Mesothelial cell of epicardium (in vitro differentiated cells): ENCODE measurements at regions not wholly inside any gene's neighbourhood (a gene's known extent, or its start where the extent isn't known, plus 50 kb on each side); places are given as distances from the start of the nearest gene placed in this dataset.
A peak's percentile ranks its signal among the peaks of the same experiment; 100 is the strongest.

ENCODE experiments used
- DNase-seq, 2 experiments: peaks; one replicate each; pipeline ENCODE4 v3.0.0; 2021; ENCODE audit warnings: low spot score in 2 of 2; ENCODE audit not compliant: unreplicated experiment in 2 of 2
- H3K27ac Mint-ChIP-seq: 2 replicates; pipeline ENCODE4 v1.8.0; 2021; ENCODE audit warnings: mixed read lengths
- H3K27me3 Mint-ChIP-seq: 2 replicates; pipeline ENCODE4 v1.8.0; 2021; ENCODE audit warnings: low read depth, mixed read lengths
- H3K36me3 Mint-ChIP-seq: 2 replicates; pipeline ENCODE4 v1.8.0; 2021; ENCODE audit warnings: mixed read lengths
- H3K4me1 Mint-ChIP-seq: 2 replicates; pipeline ENCODE4 v1.8.0; 2021; ENCODE audit warnings: mixed read lengths
- H3K4me3 Mint-ChIP-seq: 2 replicates; pipeline ENCODE4 v1.8.0; 2021; ENCODE audit warnings: mild to moderate bottlenecking, moderate library complexity, mixed read lengths
- H3K9me3 Mint-ChIP-seq: 2 replicates; pipeline ENCODE4 v1.8.0; 2021; ENCODE audit warnings: mixed read lengths
- TF ChIP-seq, protein P1 (sequence below): fragments of 200-600 bp; sonication (generic); IDR thresholded peaks from one replicate; pipeline ENCODE4 v1.5.0; 2021; ENCODE audit warnings: antibody characterized with exemption; ENCODE audit not compliant: unreplicated experiment

DNA sequence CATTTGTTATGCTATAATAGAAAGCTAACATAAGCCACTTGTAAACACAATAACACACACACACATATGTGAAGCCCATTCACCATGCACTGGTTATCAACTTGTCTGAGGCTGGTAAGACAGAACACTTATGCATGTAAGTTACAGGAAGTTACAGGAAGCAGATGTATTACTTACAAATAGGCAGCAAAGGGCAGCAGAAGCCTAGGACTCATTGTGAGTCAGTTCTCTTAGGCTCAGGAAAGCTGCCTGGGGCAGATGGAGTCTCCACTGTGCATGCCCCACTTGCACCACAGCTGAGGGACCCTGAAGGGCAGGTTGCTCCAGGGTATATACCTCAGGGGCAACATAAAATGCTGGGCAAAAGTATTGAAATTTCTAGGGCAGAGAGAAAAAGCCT, 748.8 kb upstream of the CCDC54 start:
- Mint-ChIP-seq H3K27ac (peak overlapping the region; percentile 78), H3K9me3 (peaks cover 15% of the 10 kb centered on the region), H3K4me1 (peaks cover 40% of the 10 kb centered on the region), H3K36me3 (peaks cover 11% of the 10 kb centered on the region), H3K27me3 (no peaks in the 10 kb centered on the region), H3K4me3 (no peak overlapping the region)
- TF ChIP-seq, protein P1, sequence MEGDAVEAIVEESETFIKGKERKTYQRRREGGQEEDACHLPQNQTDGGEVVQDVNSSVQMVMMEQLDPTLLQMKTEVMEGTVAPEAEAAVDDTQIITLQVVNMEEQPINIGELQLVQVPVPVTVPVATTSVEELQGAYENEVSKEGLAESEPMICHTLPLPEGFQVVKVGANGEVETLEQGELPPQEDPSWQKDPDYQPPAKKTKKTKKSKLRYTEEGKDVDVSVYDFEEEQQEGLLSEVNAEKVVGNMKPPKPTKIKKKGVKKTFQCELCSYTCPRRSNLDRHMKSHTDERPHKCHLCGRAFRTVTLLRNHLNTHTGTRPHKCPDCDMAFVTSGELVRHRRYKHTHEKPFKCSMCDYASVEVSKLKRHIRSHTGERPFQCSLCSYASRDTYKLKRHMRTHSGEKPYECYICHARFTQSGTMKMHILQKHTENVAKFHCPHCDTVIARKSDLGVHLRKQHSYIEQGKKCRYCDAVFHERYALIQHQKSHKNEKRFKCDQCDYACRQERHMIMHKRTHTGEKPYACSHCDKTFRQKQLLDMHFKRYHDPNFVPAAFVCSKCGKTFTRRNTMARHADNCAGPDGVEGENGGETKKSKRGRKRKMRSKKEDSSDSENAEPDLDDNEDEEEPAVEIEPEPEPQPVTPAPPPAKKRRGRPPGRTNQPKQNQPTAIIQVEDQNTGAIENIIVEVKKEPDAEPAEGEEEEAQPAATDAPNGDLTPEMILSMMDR = no peak
- no peak for DNase-seq

DNA sequence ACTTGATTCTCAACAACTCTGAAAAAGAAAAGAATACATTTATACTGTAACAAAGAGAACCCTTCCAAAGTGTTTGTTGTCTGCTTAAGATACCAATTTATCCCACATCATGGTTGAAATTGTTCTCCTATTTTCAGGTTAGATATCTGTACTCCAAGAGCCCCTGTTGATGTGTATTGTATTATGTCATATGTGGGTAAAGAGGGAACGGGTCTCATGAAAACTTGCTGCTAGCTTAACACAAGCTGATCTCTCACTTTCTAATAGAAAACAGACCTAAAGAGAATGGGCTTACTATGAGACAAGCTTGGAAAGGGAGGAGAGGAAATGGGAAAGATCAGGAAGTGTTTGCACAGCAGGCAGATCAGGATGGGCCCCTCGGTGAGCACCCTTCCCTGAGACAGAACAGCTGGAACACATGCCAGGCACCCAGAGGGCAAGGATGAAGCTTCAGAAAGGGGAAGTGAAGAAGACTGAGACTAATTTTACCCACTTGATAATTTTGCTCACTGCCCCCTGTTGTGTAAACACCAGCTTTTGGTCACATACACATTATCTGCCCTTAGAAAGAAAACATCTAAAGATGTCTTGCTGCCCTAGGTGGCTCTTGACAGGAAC, 747.9 kb upstream of the CCDC54 start:
- Mint-ChIP-seq H3K9me3 (peaks cover 6% of the 10 kb centered on the region), H3K27me3 (no peaks in the 10 kb centered on the region), H3K27ac (peak overlapping the region; percentile 54), H3K4me1 (peaks cover 40% of the 10 kb centered on the region), H3K4me3 (no peak overlapping the region), H3K36me3 (peaks cover 3% of the 10 kb centered on the region)
- no peak for DNase-seq
- TF ChIP-seq, protein P1 = no peak

DNA sequence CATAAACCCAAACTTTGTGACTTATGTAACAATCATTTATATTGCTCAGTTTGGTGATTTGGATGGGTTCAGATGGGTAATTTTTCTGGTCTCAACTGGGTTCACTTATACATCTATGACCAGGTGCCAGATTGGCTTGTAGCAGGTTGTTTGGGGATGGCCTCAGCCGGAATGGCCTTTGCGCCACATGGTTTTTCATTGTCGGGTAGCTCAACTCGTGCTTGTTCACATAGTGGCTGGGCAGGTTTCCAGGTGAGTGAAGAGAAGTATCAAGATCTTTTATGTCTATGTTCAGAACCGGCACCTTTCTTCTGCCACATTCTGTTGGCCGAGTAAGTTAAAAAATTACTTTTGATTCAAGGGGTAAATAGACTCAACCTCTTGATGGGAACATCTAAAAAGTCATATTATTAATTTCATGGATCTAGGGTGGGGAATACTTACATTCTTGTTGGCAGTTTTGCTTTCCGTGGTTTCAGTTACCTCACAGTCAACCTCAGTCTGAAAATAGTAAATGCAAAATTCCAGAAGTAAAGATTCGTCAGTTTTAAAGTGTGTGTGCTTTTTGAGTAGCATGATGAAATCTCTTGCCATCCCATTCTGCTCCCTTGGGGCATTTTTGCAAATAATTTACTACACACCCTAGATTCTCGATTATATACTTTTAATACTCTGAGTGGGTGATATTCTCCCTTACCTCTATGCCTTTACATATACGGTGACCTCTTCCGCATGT, 745.7 kb upstream of the CCDC54 start:
- DNase-seq = no peak
- Mint-ChIP-seq H3K27ac (no peak overlapping the region), H3K4me1 (peaks cover 24% of the 10 kb centered on the region), H3K4me3 (no peak overlapping the region), H3K36me3 (no peaks in the 10 kb centered on the region), H3K9me3 (no peaks in the 10 kb centered on the region), H3K27me3 (no peaks in the 10 kb centered on the region)
- TF ChIP-seq, protein P1 = no peak

DNA sequence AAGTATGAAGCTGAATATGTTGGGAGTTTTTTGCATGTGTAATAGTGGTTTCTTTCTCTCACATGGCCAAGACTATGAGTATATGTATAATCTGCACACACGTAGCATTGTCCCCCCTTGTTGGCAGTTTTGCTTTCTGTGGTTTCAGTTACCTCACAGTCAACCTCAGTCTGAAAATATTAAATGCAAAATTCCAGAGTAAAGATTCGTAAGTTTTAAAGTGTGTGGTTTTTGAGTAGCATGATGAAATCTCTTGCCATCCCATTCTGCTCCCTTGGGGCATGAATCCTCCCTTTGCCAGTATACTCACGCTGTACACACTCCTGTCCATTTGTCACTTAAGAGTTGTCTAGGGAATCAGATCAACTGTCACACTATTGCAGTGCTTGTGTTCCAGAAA, 742.0 kb upstream of the CCDC54 start:
- no peaks in the 10 kb centered on the region for H3K27me3 Mint-ChIP-seq
- H3K4me1 Mint-ChIP-seq = peaks cover 5% of the 10 kb centered on the region
- no peaks in the 10 kb centered on the region for H3K36me3 Mint-ChIP-seq
- H3K4me3 Mint-ChIP-seq = no peak overlapping the region
- H3K9me3 Mint-ChIP-seq = no peaks in the 10 kb centered on the region
- H3K27ac Mint-ChIP-seq = no peak overlapping the region
- no peak for DNase-seq
- TF ChIP-seq, protein P1 = no peak

DNA sequence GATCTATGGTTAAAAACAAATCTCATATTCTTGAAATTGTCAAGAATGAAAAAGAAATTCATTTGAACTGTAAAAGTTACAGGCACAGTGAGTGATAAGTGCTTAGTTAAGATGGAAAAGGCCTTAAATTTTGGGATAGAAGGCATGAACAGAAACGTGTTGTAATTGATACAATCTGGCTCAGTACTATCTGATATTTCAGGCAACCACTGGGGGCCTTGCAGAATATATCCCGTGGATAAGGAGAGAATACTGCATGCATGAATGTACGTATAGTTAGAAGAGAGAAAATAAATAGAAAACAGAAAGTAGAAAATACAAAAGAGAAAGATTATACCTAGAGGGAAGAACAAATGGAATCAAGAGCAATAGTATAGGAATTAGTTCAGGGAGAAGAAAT, 741.4 kb upstream of the CCDC54 start:
- Mint-ChIP-seq H3K27me3 (no peaks in the 10 kb centered on the region), H3K36me3 (no peaks in the 10 kb centered on the region), H3K9me3 (no peaks in the 10 kb centered on the region), H3K27ac (no peak overlapping the region), H3K4me1 (peaks cover under 1% of the 10 kb centered on the region), H3K4me3 (no peak overlapping the region)
- no peak for DNase-seq
- TF ChIP-seq, protein P1 = no peak
